ENCODE measurements at regions not wholly inside any gene's neighbourhood (a gene's known extent, or its start where the extent isn't known, plus 50 kb on each side); places are given as distances from the start of the nearest gene placed in this dataset.

GRCh38 chr4:106793933-106794332 is 242.2 kb downstream of the DKK2 start:
- TF ChIP-seq POLR2AphosphoS5 (IDR thresholded peaks at IDR 0.05; ENCODE audit: borderline replicate concordance, low read depth, low read length) (no peak), EZH2 (IDR thresholded peaks at IDR 0.05) (no peak), FOXP2 (optimal IDR thresholded peaks at IDR 0.05; ENCODE audit: control extremely low read depth, extremely low read length, insufficient read depth) (no peak)

Data from SK-N-MC (cell line).